NB4 (cell line): ENCODE measurements at regions not wholly inside any gene's neighbourhood (a gene's known extent, or its start where the extent isn't known, plus 50 kb on each side); places are given as distances from the start of the nearest gene placed in this dataset.

Experiments
- MAX ChIP-seq: IDR thresholded peaks from 2 replicates; pipeline ENCODE4 v1.6.1; 2011; ENCODE audit warnings: low read depth, low read length
- MYC ChIP-seq: IDR thresholded peaks from 2 replicates; pipeline ENCODE4 v1.6.1; 2011; ENCODE audit warnings: low read depth, low read length
- POLR2A ChIP-seq: IDR thresholded peaks from 2 replicates; pipeline ENCODE4 v1.6.1; 2011; ENCODE audit warnings: mild to moderate bottlenecking; ENCODE audit not compliant: insufficient read length; ENCODE audit errors: extremely low read depth
- TF ChIP-seq, protein P1 (sequence below): IDR thresholded peaks from one replicate; pipeline ENCODE4 v1.5.1; 2012; ENCODE audit warnings: low read depth, low read length

- TF ChIP-seq, protein P1, sequence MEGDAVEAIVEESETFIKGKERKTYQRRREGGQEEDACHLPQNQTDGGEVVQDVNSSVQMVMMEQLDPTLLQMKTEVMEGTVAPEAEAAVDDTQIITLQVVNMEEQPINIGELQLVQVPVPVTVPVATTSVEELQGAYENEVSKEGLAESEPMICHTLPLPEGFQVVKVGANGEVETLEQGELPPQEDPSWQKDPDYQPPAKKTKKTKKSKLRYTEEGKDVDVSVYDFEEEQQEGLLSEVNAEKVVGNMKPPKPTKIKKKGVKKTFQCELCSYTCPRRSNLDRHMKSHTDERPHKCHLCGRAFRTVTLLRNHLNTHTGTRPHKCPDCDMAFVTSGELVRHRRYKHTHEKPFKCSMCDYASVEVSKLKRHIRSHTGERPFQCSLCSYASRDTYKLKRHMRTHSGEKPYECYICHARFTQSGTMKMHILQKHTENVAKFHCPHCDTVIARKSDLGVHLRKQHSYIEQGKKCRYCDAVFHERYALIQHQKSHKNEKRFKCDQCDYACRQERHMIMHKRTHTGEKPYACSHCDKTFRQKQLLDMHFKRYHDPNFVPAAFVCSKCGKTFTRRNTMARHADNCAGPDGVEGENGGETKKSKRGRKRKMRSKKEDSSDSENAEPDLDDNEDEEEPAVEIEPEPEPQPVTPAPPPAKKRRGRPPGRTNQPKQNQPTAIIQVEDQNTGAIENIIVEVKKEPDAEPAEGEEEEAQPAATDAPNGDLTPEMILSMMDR, result no peak
- TF ChIP-seq MAX (no peak), POLR2A (no peak), MYC (no peak)
Observed at GRCh38 chr7:11896663-11897062, 64.7 kb upstream of the THSD7A start.
